ENCODE measurements at regions not wholly inside any gene's neighbourhood (a gene's known extent, or its start where the extent isn't known, plus 50 kb on each side); places are given as distances from the start of the nearest gene placed in this dataset.

- TF ChIP-seq CTCF (IDR thresholded peaks at IDR 0.05) (no peak), POLR2A (IDR thresholded peaks at IDR 0.05) (no peak)
Observed at GRCh38 chr6:81633391-81633790, 119.1 kb downstream of the TENT5A start.
